ENCODE measurements at regions not wholly inside any gene's neighbourhood (a gene's known extent, or its start where the extent isn't known, plus 50 kb on each side); places are given as distances from the start of the nearest gene placed in this dataset.

DNA sequence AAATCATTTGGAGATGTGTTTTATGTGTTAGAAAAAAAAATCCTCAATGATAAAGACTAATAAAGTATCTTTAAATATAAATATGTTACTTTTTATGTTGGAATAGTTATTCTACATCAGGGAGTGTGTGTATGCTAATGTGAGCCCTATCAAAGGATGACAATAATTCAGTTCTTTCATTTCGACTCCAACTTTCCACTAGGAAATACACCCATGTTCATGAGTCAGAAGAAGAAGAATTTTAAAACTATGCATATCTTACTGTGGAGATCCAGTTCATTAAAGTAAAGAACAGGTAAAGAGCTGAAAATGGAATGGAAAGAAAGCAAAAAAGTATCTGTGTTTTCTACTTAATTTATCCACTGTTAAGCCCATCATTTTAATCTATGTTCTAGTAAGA lies 399.8 kb downstream of the KCNJ2 start:
- Histone ChIP-seq H3K79me2 (ENCODE audit: control insufficient read depth in 1 of 2, insufficient read depth in 2 of 2, low read length in 2 of 2) (no peaks in the 10 kb centered on the region), H2BK120ac (replicated peaks; ENCODE audit: low read depth, low read length) (no peak overlapping the region), H2BK5ac (ENCODE audit: low read depth, low read length) (no peak overlapping the region), H2BK15ac (ENCODE audit: low read length) (no peak overlapping the region), H3K23ac (ENCODE audit: insufficient read length) (no peak overlapping the region), H4K5ac (ENCODE audit: insufficient read length, low read depth, low read length) (no peak overlapping the region), H4K20me1 (replicated peaks in 1 of 2; ENCODE audit: control insufficient read depth in 1 of 2, insufficient read depth in 2 of 2, low read length in 2 of 2) (no peaks in the 10 kb centered on the region), H3K4ac (replicated peaks; ENCODE audit: insufficient read length, low read depth, low read length) (no peak overlapping the region), H2AK5ac (ENCODE audit: low read depth, low read length) (no peak overlapping the region), H2BK20ac (ENCODE audit: low read length) (no peak overlapping the region), H4K8ac (ENCODE audit: extremely low read depth, insufficient read depth, low read length) (no peak overlapping the region), H3K14ac (ENCODE audit: insufficient read length) (no peak overlapping the region), H2BK12ac (ENCODE audit: low read depth, low read length) (no peak overlapping the region), H3K18ac (ENCODE audit: extremely low read depth, low read length) (no peak overlapping the region), H3K27ac (ENCODE audit: low read depth, low read length) (no peak overlapping the region), H3K36me3 (ENCODE audit: control insufficient read depth in 2 of 4, insufficient read depth in 4 of 4, low read length in 3 of 4) (no peaks in the 10 kb centered on the region), H3K9ac (replicated peaks in 1 of 4; ENCODE audit: extremely low read depth in 1 of 4, low read depth in 3 of 4, low read length in 3 of 4) (no peak overlapping the region), H3K56ac (replicated peaks; ENCODE audit: insufficient read length, low read depth, low read length) (no peak overlapping the region), H3K4me3 (ENCODE audit: extremely low read depth in 1 of 4, insufficient read depth in 2 of 4, low read depth in 3 of 4, low read length in 4 of 4) (no peak overlapping the region), H3K4me2 (ENCODE audit: insufficient read depth in 1 of 2, low read depth in 2 of 2, low read length in 2 of 2) (no peak overlapping the region), H3K79me1 (ENCODE audit: low read depth, low read length) (no peaks in the 10 kb centered on the region), H3K23me2 (ENCODE audit: low read depth, low read length) (no peaks in the 10 kb centered on the region), H3K4me1 (replicated peaks in 1 of 4; ENCODE audit: control insufficient read depth in 3 of 4, insufficient read depth in 4 of 4, low read length in 3 of 4) (no peaks in the 10 kb centered on the region), H2AFZ (ENCODE audit: low read length) (no peak overlapping the region), H4K91ac (replicated peaks; ENCODE audit: insufficient read length, low read length) (no peak overlapping the region), H3K27me3 (replicated peaks in 1 of 4; ENCODE audit: control insufficient read depth in 3 of 4, extremely low read depth in 1 of 4, insufficient read depth in 3 of 4, low read length in 3 of 4) (no peaks in the 10 kb centered on the region), H3K9me3 (ENCODE audit: insufficient read depth in 2 of 2, low read depth in 1 of 2, low read length in 1 of 2) (no peaks in the 10 kb centered on the region)
- WGBS, 2 experiments (ENCODE audit: extremely low coverage in 1 of 2, insufficient coverage in 1 of 2, insufficient read length in 1 of 2, insufficient replicate concordance in 2 of 2, low coverage in 1 of 2, low lambda C conversion rate in 2 of 2, missing lambda C conversion rate in 1 of 2), result 87% methylated on average over 1 of the region's 1 CpG; no CpG with 5 or more reads in 1 of the 2 experiments
- ChIA-PET POLR2A (ENCODE audit: partially characterized antibody) (no interaction called here), CTCF (ENCODE audit: partially characterized antibody) (no interaction called here)
- DNase-seq (ENCODE audit: low read depth in 1 of 2, low spot score in 2 of 2) (no peak), FAIRE-seq (no peak)
- no peak for TF ChIP-seq EZH2 (IDR thresholded peaks at IDR 0.05; ENCODE audit: low read depth, low read length, severe bottlenecking)
- TF ChIP-seq POU5F1 (IDR thresholded peaks at IDR 0.05; ENCODE audit: low read depth, low read length), result no peak
- no peak for TF ChIP-seq MAX (IDR thresholded peaks at IDR 0.05)
- no peak for TF ChIP-seq SUZ12 (IDR thresholded peaks at IDR 0.05; ENCODE audit: low read length)
- no peak for TF ChIP-seq MAFK (IDR thresholded peaks at IDR 0.05; ENCODE audit: low read depth, low read length)
- TF ChIP-seq SP2 (IDR thresholded peaks at IDR 0.05; ENCODE audit: low read length), result no peak
- TF ChIP-seq SP4 (IDR thresholded peaks at IDR 0.05; ENCODE audit: low read length), result no peak
- no peak for TF ChIP-seq RAD21 (IDR thresholded peaks at IDR 0.05 in 1 of 2, conservative IDR thresholded peaks at IDR 0.05 in 1 of 2; ENCODE audit: low read depth in 2 of 2, low read length in 2 of 2)
- TF ChIP-seq BCL11A (IDR thresholded peaks at IDR 0.05; ENCODE audit: low read depth in 2 of 2, low read length in 2 of 2), result no peak
- TF ChIP-seq ASH2L (IDR thresholded peaks at IDR 0.05; ENCODE audit: low read length), result no peak
- no peak for TF ChIP-seq EP300 (IDR thresholded peaks at IDR 0.05; ENCODE audit: borderline replicate concordance in 1 of 2, low read depth in 2 of 2, low read length in 2 of 2)
- TF ChIP-seq TAF7 (optimal IDR thresholded peaks at IDR 0.05; ENCODE audit: borderline replicate concordance, low read depth, low read length), result no peak
- TF ChIP-seq EGR1 (IDR thresholded peaks at IDR 0.05; ENCODE audit: borderline replicate concordance, low read depth, low read length), result no peak
